OCI-LY1 (cell line): ENCODE measurements at regions not wholly inside any gene's neighbourhood (a gene's known extent, or its start where the extent isn't known, plus 50 kb on each side); places are given as distances from the start of the nearest gene placed in this dataset.

Experiments used
- H2AFZ ChIP-seq: fragments of 200-600 bp; sonication (generic), shearing (Covaris generic); 2 replicates; pipeline ENCODE4 v1.6.0; 2014; ENCODE audit warnings: antibody characterized with exemption, mild to moderate bottlenecking, low read length
- H3F3A ChIP-seq: fragments of 200-600 bp; sonication (generic), shearing (Covaris generic); 2 replicates; pipeline ENCODE4 v1.6.0; 2014; ENCODE audit warnings: mild to moderate bottlenecking, antibody characterized with exemption, low read length, moderate library complexity; ENCODE audit not compliant: insufficient read depth
- H3K27ac ChIP-seq: fragments of 200-600 bp; sonication (generic); 2 replicates; pipeline ENCODE4 v1.5.1; 2014; ENCODE audit warnings: low read length, mixed run types, mild to moderate bottlenecking, low read depth; ENCODE audit not compliant: poor library complexity, severe bottlenecking
- H3K27me3 ChIP-seq: fragments of 200-600 bp; sonication (generic); 2 replicates; pipeline ENCODE4 v1.6.0; 2014; ENCODE audit warnings: antibody characterized with exemption, mild to moderate bottlenecking, low read length, moderate library complexity; ENCODE audit not compliant: insufficient read depth
- H3K36me3 ChIP-seq: fragments of 200-600 bp; sonication (generic); 2 replicates; pipeline ENCODE4 v1.6.1; 2014; ENCODE audit warnings: mild to moderate bottlenecking, antibody characterized with exemption, low read length, moderate library complexity, mixed read lengths; ENCODE audit not compliant: insufficient read depth
- H3K4me1 ChIP-seq: fragments of 200-600 bp; sonication (generic); 2 replicates; pipeline ENCODE4 v1.5.1; 2014; ENCODE audit warnings: mild to moderate bottlenecking, low read length, moderate library complexity; ENCODE audit not compliant: insufficient read depth, severe bottlenecking
- H3K4me2 ChIP-seq: fragments of 200-600 bp; sonication (generic), shearing (Covaris generic); 2 replicates; pipeline ENCODE4 v1.6.1; 2014; ENCODE audit warnings: low read length
- H3K4me3 ChIP-seq: fragments of 200-600 bp; sonication (generic); 2 replicates; pipeline ENCODE4 v1.5.1; 2014; ENCODE audit warnings: low read length, low read depth, mild to moderate bottlenecking, mixed read lengths; ENCODE audit not compliant: poor library complexity, severe bottlenecking
- H3K79me2 ChIP-seq: fragments of 200-600 bp; shearing (Covaris generic); 2 replicates; pipeline ENCODE4 v1.6.1; 2016; ENCODE audit warnings: mixed run types, low read length, mixed read lengths; ENCODE audit not compliant: insufficient read depth
- H3K9ac ChIP-seq: fragments of 200-600 bp; sonication (generic), shearing (Covaris generic); 2 replicates; pipeline ENCODE4 v1.6.1; 2014; ENCODE audit warnings: mild to moderate bottlenecking, low read length, mixed read lengths
- H3K9me2 ChIP-seq: fragments of 200-600 bp; sonication (generic), shearing (Covaris generic); 2 replicates; pipeline ENCODE4 v1.6.1; 2014; ENCODE audit warnings: low read depth, mild to moderate bottlenecking, low read length, mixed read lengths
- H3K9me3 ChIP-seq: fragments of 200-600 bp; shearing (Covaris generic); 2 replicates; pipeline ENCODE4 v1.6.1; 2014; ENCODE audit warnings: low read length, mixed read lengths
- H4K20me1 ChIP-seq: fragments of 200-600 bp; sonication (generic), shearing (Covaris generic); 2 replicates; pipeline ENCODE4 v1.6.0; 2016; ENCODE audit warnings: mild to moderate bottlenecking, low read length; ENCODE audit not compliant: insufficient read depth
- EZH2 ChIP-seq: fragments of 200-600 bp; sonication (generic), shearing (Covaris generic); IDR thresholded peaks from 2 replicates; pipeline ENCODE4 v1.8.0; 2017; ENCODE audit warnings: borderline replicate concordance, mixed run types, mild to moderate bottlenecking, antibody characterized with exemption, low read length, moderate library complexity, mixed read lengths
- TF ChIP-seq, protein P1 (sequence below): fragments of 200-600 bp; sonication (generic), shearing (Covaris generic); IDR thresholded peaks from 2 replicates; pipeline ENCODE4 v1.5.1; 2017; ENCODE audit warnings: mild to moderate bottlenecking, antibody characterized with exemption, low read length, moderate library complexity, mixed read lengths

- Histone ChIP-seq H3K9me2 (no peaks in the 10 kb centered on the region), H4K20me1 (no peaks in the 10 kb centered on the region), H2AFZ (no peak overlapping the region), H3K27me3 (no peaks in the 10 kb centered on the region), H3K27ac (peak overlapping the region; percentile 88), H3F3A (no peaks in the 10 kb centered on the region), H3K4me2 (peak overlapping the region; percentile 56), H3K4me1 (peaks cover 41% of the 10 kb centered on the region), H3K79me2 (no peaks in the 10 kb centered on the region), H3K4me3 (peak overlapping the region; percentile 51), H3K9ac (peak overlapping the region; percentile 55; the same call in 1 of the 2 replicates), H3K9me3 (no peaks in the 10 kb centered on the region), H3K36me3 (no peaks in the 10 kb centered on the region)
- TF ChIP-seq, protein P1, sequence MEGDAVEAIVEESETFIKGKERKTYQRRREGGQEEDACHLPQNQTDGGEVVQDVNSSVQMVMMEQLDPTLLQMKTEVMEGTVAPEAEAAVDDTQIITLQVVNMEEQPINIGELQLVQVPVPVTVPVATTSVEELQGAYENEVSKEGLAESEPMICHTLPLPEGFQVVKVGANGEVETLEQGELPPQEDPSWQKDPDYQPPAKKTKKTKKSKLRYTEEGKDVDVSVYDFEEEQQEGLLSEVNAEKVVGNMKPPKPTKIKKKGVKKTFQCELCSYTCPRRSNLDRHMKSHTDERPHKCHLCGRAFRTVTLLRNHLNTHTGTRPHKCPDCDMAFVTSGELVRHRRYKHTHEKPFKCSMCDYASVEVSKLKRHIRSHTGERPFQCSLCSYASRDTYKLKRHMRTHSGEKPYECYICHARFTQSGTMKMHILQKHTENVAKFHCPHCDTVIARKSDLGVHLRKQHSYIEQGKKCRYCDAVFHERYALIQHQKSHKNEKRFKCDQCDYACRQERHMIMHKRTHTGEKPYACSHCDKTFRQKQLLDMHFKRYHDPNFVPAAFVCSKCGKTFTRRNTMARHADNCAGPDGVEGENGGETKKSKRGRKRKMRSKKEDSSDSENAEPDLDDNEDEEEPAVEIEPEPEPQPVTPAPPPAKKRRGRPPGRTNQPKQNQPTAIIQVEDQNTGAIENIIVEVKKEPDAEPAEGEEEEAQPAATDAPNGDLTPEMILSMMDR, result no peak
- TF ChIP-seq EZH2, result no peak
Measured at GRCh38 chr11:115085461-115086210, 407.3 kb downstream of the NXPE2 start.

DNA sequence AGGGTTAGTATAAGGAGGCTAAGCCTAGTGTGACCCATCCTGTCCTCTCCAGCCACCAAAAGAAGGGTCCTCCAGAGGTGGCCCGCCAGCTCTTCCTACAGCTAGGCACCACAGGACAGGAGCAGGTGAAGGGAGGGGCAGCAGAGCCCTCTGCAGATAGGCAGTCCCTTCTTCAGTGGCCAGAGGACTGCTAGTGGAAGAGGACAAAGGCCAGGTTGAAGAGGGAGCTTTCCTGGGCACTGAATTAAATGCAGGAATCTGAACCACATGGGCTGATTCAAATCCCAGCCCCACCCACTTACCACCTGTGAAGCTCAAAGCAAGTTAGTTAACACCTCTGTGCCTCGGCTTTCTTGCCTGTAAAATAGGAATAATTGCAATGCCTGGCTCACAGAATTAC lies 409.5 kb downstream of the NXPE2 start:
- Histone ChIP-seq H3K4me1 (peaks cover 41% of the 10 kb centered on the region), H3K36me3 (no peaks in the 10 kb centered on the region), H3K27me3 (no peaks in the 10 kb centered on the region), H3K27ac (no peak overlapping the region), H3K9me2 (no peaks in the 10 kb centered on the region), H3K4me3 (no peak overlapping the region), H2AFZ (no peak overlapping the region), H3K9me3 (no peaks in the 10 kb centered on the region), H3K4me2 (no peak overlapping the region), H3K9ac (no peak overlapping the region), H3K79me2 (no peaks in the 10 kb centered on the region), H4K20me1 (no peaks in the 10 kb centered on the region), H3F3A (no peaks in the 10 kb centered on the region)
- TF ChIP-seq EZH2, result no peak
- TF ChIP-seq, protein P1, result no peak

DNA sequence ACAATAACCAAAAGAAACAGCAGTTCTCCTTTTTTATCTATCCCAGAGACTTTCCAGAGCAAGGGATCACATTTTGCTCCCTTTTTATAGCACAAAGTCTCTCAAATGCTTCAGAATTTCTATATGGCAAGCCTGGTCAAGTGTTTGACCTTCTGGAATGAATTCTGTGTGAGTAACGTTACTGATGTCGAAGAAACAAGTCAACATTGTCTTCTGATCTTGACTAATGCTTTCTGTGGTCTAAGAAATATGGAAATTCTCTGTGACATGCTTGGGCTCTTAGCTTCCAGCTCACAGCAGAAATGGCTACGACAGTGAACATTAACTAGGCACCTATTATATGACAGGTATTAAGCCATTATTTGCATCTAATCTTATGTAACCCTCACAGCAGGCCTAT lies 411.7 kb downstream of the CADM1 start:
- Histone ChIP-seq H3K4me1 (peaks cover 4% of the 10 kb centered on the region), H2AFZ (no peak overlapping the region), H3K27ac (no peak overlapping the region), H3K27me3 (no peaks in the 10 kb centered on the region), H3K9ac (no peak overlapping the region), H3F3A (no peaks in the 10 kb centered on the region), H3K79me2 (no peaks in the 10 kb centered on the region), H3K36me3 (no peaks in the 10 kb centered on the region), H3K4me2 (no peak overlapping the region), H3K9me3 (no peaks in the 10 kb centered on the region), H3K4me3 (no peak overlapping the region), H4K20me1 (no peaks in the 10 kb centered on the region), H3K9me2 (no peaks in the 10 kb centered on the region)
- no peak for TF ChIP-seq EZH2
- TF ChIP-seq, protein P1, result no peak
